H1 (cell line): ENCODE measurements at regions not wholly inside any gene's neighbourhood (a gene's known extent, or its start where the extent isn't known, plus 50 kb on each side); places are given as distances from the start of the nearest gene placed in this dataset.

Source experiments
- CTCF ChIA-PET: fragments of 300-600 bp; sonication (Branson Sonifier 250); formaldehyde crosslinking; loops from one replicate; lab custom pipeline; 2021; ENCODE audit not compliant: partially characterized antibody; lab: Charles Lee
- POLR2A ChIA-PET: fragments of 300-600 bp; sonication (Branson Sonifier 250); formaldehyde crosslinking; loops from one replicate; lab custom pipeline; 2021; ENCODE audit warnings: inconsistent platforms; ENCODE audit not compliant: partially characterized antibody; lab: Charles Lee
- DNase-seq, 2 experiments: peaks; one replicate each; pipeline versions ENCODE4 v3.0.0 to v3.0.0-alpha.2; 2010 to 2022; ENCODE audit warnings: low spot score in 2 of 2, low read depth in 1 of 2, mixed read lengths in 1 of 2
- FAIRE-seq: peaks from 2 replicates; lab custom pipeline; 2011; peaks lifted over from hg19 to GRCh38; lab: Jason Lieb, UNC
- H2AFZ ChIP-seq: 2 replicates; pipeline ENCODE4 v1.8.1; 2012; ENCODE audit warnings: low read length, inconsistent platforms
- H2AK5ac ChIP-seq: 2 replicates; pipeline ENCODE4 v1.6.1; 2013; ENCODE audit warnings: low read depth, low read length
- H2BK120ac ChIP-seq: replicated peaks from 2 replicates; pipeline ENCODE3; 2013; ENCODE audit warnings: low read depth, low read length, inconsistent platforms
- H2BK12ac ChIP-seq: 2 replicates; pipeline ENCODE4 v1.6.1; 2013; ENCODE audit warnings: low read depth, low read length
- H2BK15ac ChIP-seq: 2 replicates; pipeline ENCODE4 v1.6.1; 2013; ENCODE audit warnings: low read length
- H2BK20ac ChIP-seq: 2 replicates; pipeline ENCODE4 v1.6.1; 2013; ENCODE audit warnings: low read length
- H2BK5ac ChIP-seq: 2 replicates; pipeline ENCODE4 v1.6.1; 2013; ENCODE audit warnings: low read depth, low read length
- H3K14ac ChIP-seq: 2 replicates; pipeline ENCODE4 v1.6.1; 2013; ENCODE audit warnings: inconsistent platforms; ENCODE audit not compliant: insufficient read length
- H3K18ac ChIP-seq: 2 replicates; pipeline ENCODE4 v1.6.1; 2013; ENCODE audit warnings: low read length; ENCODE audit errors: extremely low read depth
- H3K23ac ChIP-seq: 2 replicates; pipeline ENCODE4 v1.6.1; 2013; ENCODE audit warnings: inconsistent platforms; ENCODE audit not compliant: insufficient read length
- H3K23me2 ChIP-seq: 2 replicates; pipeline ENCODE4 v1.6.1; 2013; ENCODE audit warnings: low read depth, low read length
- H3K27ac ChIP-seq: 2 replicates; pipeline ENCODE4 v1.6.1; 2011; ENCODE audit warnings: low read depth, low read length, inconsistent platforms
- H3K27me3 ChIP-seq, 4 experiments: replicated peaks in 1 of 4; 1 replicate in 1 of 4; 2 replicates in 3 of 4; pipeline versions ENCODE4 v1.6.1 to v1.8.1; 2011 to 2013; ENCODE audit warnings: low read length in 3 of 4, mild to moderate bottlenecking in 3 of 4, inconsistent platforms in 2 of 4, mixed read lengths in 2 of 4, moderate library complexity in 1 of 4; ENCODE audit not compliant: control insufficient read depth in 3 of 4, insufficient read depth in 3 of 4; ENCODE audit errors: extremely low read depth in 1 of 4
- H3K36me3 ChIP-seq, 4 experiments: 2 replicates each; pipeline versions ENCODE4 v1.6.1 to v1.8.1; 2011 to 2013; ENCODE audit warnings: mild to moderate bottlenecking in 4 of 4, low read length in 3 of 4, moderate library complexity in 2 of 4, control low read depth in 1 of 4, inconsistent platforms in 1 of 4; ENCODE audit not compliant: insufficient read depth in 4 of 4, control insufficient read depth in 2 of 4
- H3K4ac ChIP-seq: replicated peaks from 2 replicates; pipeline ENCODE3; 2013; ENCODE audit warnings: low read length, low read depth, mixed read lengths, inconsistent platforms; ENCODE audit not compliant: insufficient read length
- H3K4me1 ChIP-seq, 4 experiments: replicated peaks in 1 of 4; 1 replicate in 1 of 4; 2 replicates in 3 of 4; pipeline versions ENCODE4 v1.6.1 to v1.8.1; 2011 to 2013; ENCODE audit warnings: low read length in 3 of 4, inconsistent platforms in 2 of 4, mixed read lengths in 1 of 4; ENCODE audit not compliant: insufficient read depth in 4 of 4, control insufficient read depth in 3 of 4
- H3K4me2 ChIP-seq, 2 experiments: 2 replicates each; pipeline versions ENCODE4 v1.6.1 to v1.8.1; 2011 to 2013; ENCODE audit warnings: low read depth in 2 of 2, low read length in 2 of 2, control low read depth in 1 of 2, inconsistent platforms in 1 of 2, mild to moderate bottlenecking in 1 of 2; ENCODE audit not compliant: insufficient read depth in 1 of 2
- H3K4me3 ChIP-seq, 4 experiments: fragments of 200-600, 300-600 bp in 1 of 4; sonication (generic), shearing (Covaris generic), sonication (Bioruptor Twin) in 1 of 4; 2 replicates each; pipeline versions ENCODE4 v1.5.1 to v1.8.1; 2011 to 2016; ENCODE audit warnings: low read length in 4 of 4, low read depth in 3 of 4, control low read depth in 2 of 4, inconsistent platforms in 2 of 4, mild to moderate bottlenecking in 2 of 4, mixed read lengths in 1 of 4, moderate library complexity in 1 of 4; ENCODE audit not compliant: insufficient read depth in 2 of 4; ENCODE audit errors: extremely low read depth in 1 of 4
- H3K56ac ChIP-seq: replicated peaks from 2 replicates; pipeline ENCODE3; 2013; ENCODE audit warnings: low read depth, mild to moderate bottlenecking, mixed read lengths, low read length, inconsistent platforms; ENCODE audit not compliant: insufficient read length
- H3K79me1 ChIP-seq: 2 replicates; pipeline ENCODE4 v1.6.1; 2013; ENCODE audit warnings: low read depth, low read length, control low read depth
- H3K79me2 ChIP-seq, 2 experiments: 2 replicates each; pipeline versions ENCODE4 v1.6.1 to v1.8.1; 2012 to 2013; ENCODE audit warnings: low read length in 2 of 2, mild to moderate bottlenecking in 2 of 2, inconsistent platforms in 1 of 2; ENCODE audit not compliant: insufficient read depth in 2 of 2, control insufficient read depth in 1 of 2
- H3K9ac ChIP-seq, 4 experiments: replicated peaks in 1 of 4; 1 replicate in 1 of 4; 2 replicates in 3 of 4; pipeline versions ENCODE4 v1.6.1 to v1.8.1; 2011 to 2013; ENCODE audit warnings: low read depth in 3 of 4, low read length in 3 of 4, control low read depth in 2 of 4, mild to moderate bottlenecking in 2 of 4, moderate library complexity in 2 of 4, inconsistent platforms in 1 of 4; ENCODE audit errors: extremely low read depth in 1 of 4
- H3K9me3 ChIP-seq, 2 experiments: 2 replicates each; pipeline versions ENCODE4 v1.6.1 to v1.8.1; 2012 to 2013; ENCODE audit warnings: mild to moderate bottlenecking in 2 of 2, moderate library complexity in 2 of 2, control low read depth in 1 of 2, inconsistent platforms in 1 of 2, low read depth in 1 of 2, low read length in 1 of 2, mixed read lengths in 1 of 2; ENCODE audit not compliant: insufficient read depth in 2 of 2
- H4K20me1 ChIP-seq, 2 experiments: replicated peaks in 1 of 2; 2 replicates each; pipeline versions ENCODE3 to v1.8.1; 2011 to 2013; ENCODE audit warnings: inconsistent platforms in 2 of 2, low read length in 2 of 2, mild to moderate bottlenecking in 1 of 2; ENCODE audit not compliant: insufficient read depth in 2 of 2, control insufficient read depth in 1 of 2
- H4K5ac ChIP-seq: 2 replicates; pipeline ENCODE4 v1.6.1; 2013; ENCODE audit warnings: low read length, low read depth, mixed read lengths, inconsistent platforms; ENCODE audit not compliant: insufficient read length
- H4K8ac ChIP-seq: 2 replicates; pipeline ENCODE4 v1.8.0; 2013; ENCODE audit warnings: mild to moderate bottlenecking, moderate library complexity, low read length, inconsistent platforms; ENCODE audit not compliant: insufficient read depth; ENCODE audit errors: extremely low read depth
- H4K91ac ChIP-seq: replicated peaks from 2 replicates; pipeline ENCODE3; 2013; ENCODE audit warnings: low read length, mixed read lengths, inconsistent platforms; ENCODE audit not compliant: insufficient read length
- ATF3 ChIP-seq: IDR thresholded peaks from 2 replicates; pipeline ENCODE4 v1.6.1; 2011; ENCODE audit warnings: low read depth, mild to moderate bottlenecking, low read length; ENCODE audit not compliant: insufficient read depth
- CHD2 ChIP-seq: IDR thresholded peaks from 2 replicates; pipeline ENCODE4 v1.6.1; 2012; ENCODE audit warnings: low read length, improper control_type of control experiment
- GABPA ChIP-seq: IDR thresholded peaks from 2 replicates; pipeline ENCODE4 v1.6.1; 2011; ENCODE audit warnings: mild to moderate bottlenecking, low read length, moderate library complexity, borderline replicate concordance; ENCODE audit not compliant: insufficient read depth
- WGBS, 2 experiments: shearing (Covaris generic) in 1 of 2; methylation state at CpG; one replicate each; pipeline versions ENCODE4 v1.1.6 to v1.1.7; 2013 to 2015; ENCODE audit warnings: low lambda C conversion rate in 2 of 2, mixed read lengths in 2 of 2, inconsistent platforms in 1 of 2, low coverage in 1 of 2, missing lambda C conversion rate in 1 of 2; ENCODE audit not compliant: insufficient replicate concordance in 2 of 2, insufficient coverage in 1 of 2, insufficient read length in 1 of 2; ENCODE audit errors: extremely low coverage in 1 of 2, missing lambda C conversion rate in 1 of 2; 5-methylcytosine and 5-hydroxymethylcytosine counted together

- Histone ChIP-seq H3K79me1 (no peaks in the 10 kb centered on the region), H3K23me2 (peaks cover 4% of the 10 kb centered on the region; the same call in 1 of the 2 replicates), H3K4ac (no peak overlapping the region), H3K36me3 (no peaks in the 10 kb centered on the region), H2BK5ac (no peak overlapping the region), H3K79me2 (no peaks in the 10 kb centered on the region), H3K56ac (no peak overlapping the region), H2BK12ac (no peak overlapping the region), H2BK15ac (no peak overlapping the region), H3K4me2 (no peak overlapping the region), H3K14ac (no peak overlapping the region), H3K23ac (no peak overlapping the region), H3K4me1 (peaks cover 0 to 9% (median 1%) of the 10 kb centered on the region in 4 experiments; a peak in 1 of 7 replicates), H3K27me3 (no peaks in the 10 kb centered on the region), H2AFZ (no peak overlapping the region), H4K8ac (no peak overlapping the region), H4K5ac (no peak overlapping the region), H3K4me3 (no peak overlapping the region), H3K27ac (no peak overlapping the region), H3K9ac (no peak overlapping the region), H4K20me1 (no peaks in the 10 kb centered on the region), H2BK120ac (no peak overlapping the region), H4K91ac (no peak overlapping the region), H2BK20ac (no peak overlapping the region), H3K9me3 (0 out of 4 replicates have a peak, but pooled peaks cover 0 to 3% of the 10 kb centered on the region in 2 experiments), H3K18ac (no peak overlapping the region), H2AK5ac (no peak overlapping the region)
- no peak for DNase-seq
- ChIA-PET CTCF (no interaction called here), POLR2A (no interaction called here)
- WGBS, 2 experiments = 81% methylated on average over 1 of the region's 1 CpG; no CpG with 5 or more reads in 1 of the 2 experiments
- no peak for FAIRE-seq
- no peak for TF ChIP-seq ATF3
- no peak for TF ChIP-seq GABPA
- TF ChIP-seq CHD2 = no peak
Measured at GRCh38 chr13:34593658-34594057, 348.4 kb upstream of the NBEA start.
